Tibial artery (tissue), 4 donors: ENCODE measurements at regions not wholly inside any gene's neighbourhood (a gene's known extent, or its start where the extent isn't known, plus 50 kb on each side); places are given as distances from the start of the nearest gene placed in this dataset.

Source experiments
- DNase-seq, 2 donors: peaks; one replicate each; pipeline ENCODE4 v3.0.0-alpha.2; 2019
- H3K27ac ChIP-seq, 2 donors: fragments of 200-600 bp; sonication (generic) in 1 of 2; 1 replicate in 1 of 2; 2 replicates in 1 of 2; pipeline ENCODE4 v1.5.1; 2018 to 2019; ENCODE audit warnings: mild to moderate bottlenecking in 1 of 2
- H3K27me3 ChIP-seq, 2 donors: fragments of 200-600 bp; sonication (generic) in 1 of 2; one replicate each; pipeline versions ENCODE4 v1.5.1 to v1.6.0; 2016 to 2019
- H3K36me3 ChIP-seq, 3 donors: fragments of 200-600 bp; sonication (generic) in 2 of 3; one replicate each; pipeline ENCODE4 v1.5.1; 2016 to 2019; ENCODE audit warnings: mild to moderate bottlenecking in 2 of 3
- H3K4me1 ChIP-seq, 4 donors: fragments of 200-600 bp; sonication (generic) in 2 of 4; 1 replicate in 3 of 4; 2 replicates in 1 of 4; pipeline ENCODE4 v1.5.1; 2016 to 2019
- H3K4me3 ChIP-seq, 2 donors: fragments of 200-600 bp; sonication (generic) in 1 of 2; 1 replicate in 1 of 2; 2 replicates in 1 of 2; pipeline ENCODE4 v1.5.1; 2018 to 2019; ENCODE audit warnings: mild to moderate bottlenecking in 2 of 2
- H3K9me3 ChIP-seq, 3 donors: fragments of 200-600 bp; sonication (generic) in 1 of 3; one replicate each; pipeline ENCODE4 v1.5.1; 2016 to 2019
- CTCF ChIP-seq, 2 experiments: fragments of 200-600 bp in 1 of 2; fragments of 450-650 bp in 1 of 2; IDR thresholded peaks; one replicate each; pipeline ENCODE4 v1.5.1; 2017 to 2019; ENCODE audit warnings: antibody characterized with exemption in 2 of 2, mild to moderate bottlenecking in 1 of 2, moderate library complexity in 1 of 2
- intact Hi-C: fragments of 100-400 bp; cut with DNase I; formaldehyde crosslinking; loops from one replicate; pipeline ENCODE4 v1.15.0; 2023; ENCODE audit warnings: low total_unique reads

- Histone ChIP-seq H3K4me1 (no peaks in the 10 kb centered on the region), H3K9me3 (no peaks in the 10 kb centered on the region), H3K27me3 (no peaks in the 10 kb centered on the region), H3K4me3 (no peak overlapping the region), H3K36me3 (no peaks in the 10 kb centered on the region), H3K27ac (no peak overlapping the region)
- no peak for TF ChIP-seq CTCF (IDR thresholded peaks at IDR 0.05)
- intact Hi-C loops = no loop called here
- DNase-seq = no peak
Observed at GRCh38 chr11:104663190-104664140, 234.8 kb downstream of the CASP12 start.

DNA sequence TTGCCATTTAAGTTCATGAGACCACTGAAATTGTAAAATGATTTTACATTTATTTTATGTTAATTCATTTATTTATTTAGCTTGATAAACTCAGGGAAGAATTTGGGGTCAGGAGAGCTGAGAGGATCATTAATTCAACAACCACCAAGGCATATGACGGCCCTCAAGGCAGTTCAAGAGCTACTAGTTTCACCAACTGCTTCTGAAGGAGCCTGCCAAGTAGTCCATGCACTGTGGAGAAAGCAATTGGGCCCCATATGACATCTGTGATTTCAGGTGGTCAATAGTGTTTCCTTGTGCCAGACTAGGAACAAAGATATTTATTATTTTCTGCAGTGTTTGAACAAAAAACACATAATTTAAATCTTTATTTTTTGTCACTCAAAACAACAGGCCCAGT, 236.4 kb downstream of the CASP12 start:
- H3K9me3 ChIP-seq = no peaks in the 10 kb centered on the region
- intact Hi-C loops = no loop called here

DNA sequence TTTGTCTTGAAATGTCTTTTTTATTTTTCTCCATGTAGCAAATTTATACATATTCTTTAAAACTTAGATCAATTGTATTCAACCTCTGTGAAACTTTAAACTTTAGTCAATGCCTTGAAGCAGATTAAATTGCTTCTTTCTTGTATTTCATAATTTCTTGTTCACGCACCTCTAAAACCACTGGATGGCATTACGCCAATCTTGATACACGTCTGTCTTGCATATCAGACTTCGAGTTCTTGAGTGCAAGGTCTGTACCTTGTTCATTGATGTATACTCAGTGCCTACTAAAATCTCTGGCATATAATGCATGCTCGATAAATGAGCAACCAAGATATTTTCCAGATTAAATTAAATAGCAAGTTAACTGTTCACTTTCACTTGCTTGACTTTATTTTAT, 236.8 kb downstream of the CASP12 start:
- no peak for TF ChIP-seq CTCF (IDR thresholded peaks at IDR 0.05)
- no peaks in the 10 kb centered on the region for H3K27me3 ChIP-seq
- intact Hi-C loops = no loop called here
- H3K27ac ChIP-seq = no peak overlapping the region
- H3K36me3 ChIP-seq = no peaks in the 10 kb centered on the region
- DNase-seq = no peak
- H3K9me3 ChIP-seq = no peaks in the 10 kb centered on the region
- no peak overlapping the region for H3K4me3 ChIP-seq
- no peaks in the 10 kb centered on the region for H3K4me1 ChIP-seq

More for the DNA sequence above, 236.4 kb downstream of the CASP12 start:
- Histone ChIP-seq H3K27ac (no peak overlapping the region), H3K4me3 (no peak overlapping the region), H3K4me1 (no peaks in the 10 kb centered on the region), H3K36me3 (no peaks in the 10 kb centered on the region), H3K27me3 (no peaks in the 10 kb centered on the region)
- DNase-seq = no peak
- no peak for TF ChIP-seq CTCF (IDR thresholded peaks at IDR 0.05)

DNA sequence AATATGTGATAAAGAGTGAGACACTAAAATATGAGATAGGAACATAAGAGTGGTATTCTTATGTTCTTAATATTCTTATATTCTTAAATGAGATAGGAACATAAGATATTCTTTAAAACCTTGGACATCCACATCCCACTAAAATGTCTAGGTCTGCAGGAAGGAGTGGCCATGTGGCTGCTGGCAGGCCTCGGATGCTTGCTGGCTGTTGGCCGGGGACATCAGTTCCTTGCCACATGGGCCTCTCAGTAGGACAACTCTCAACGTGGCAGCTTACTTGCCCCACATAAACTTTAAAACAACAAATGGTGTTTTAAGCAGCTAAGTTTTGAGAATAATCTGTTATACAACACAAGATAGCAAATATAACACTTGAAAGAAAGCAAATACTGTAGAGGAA, 240.1 kb downstream of the CASP12 start:
- no peak for TF ChIP-seq CTCF (IDR thresholded peaks at IDR 0.05)
- DNase-seq = no peak
- intact Hi-C loops = no loop called here
- no peaks in the 10 kb centered on the region for H3K4me1 ChIP-seq
- no peaks in the 10 kb centered on the region for H3K27me3 ChIP-seq
- H3K9me3 ChIP-seq = no peaks in the 10 kb centered on the region
- no peak overlapping the region for H3K27ac ChIP-seq
- no peak overlapping the region for H3K4me3 ChIP-seq
- no peaks in the 10 kb centered on the region for H3K36me3 ChIP-seq

DNA sequence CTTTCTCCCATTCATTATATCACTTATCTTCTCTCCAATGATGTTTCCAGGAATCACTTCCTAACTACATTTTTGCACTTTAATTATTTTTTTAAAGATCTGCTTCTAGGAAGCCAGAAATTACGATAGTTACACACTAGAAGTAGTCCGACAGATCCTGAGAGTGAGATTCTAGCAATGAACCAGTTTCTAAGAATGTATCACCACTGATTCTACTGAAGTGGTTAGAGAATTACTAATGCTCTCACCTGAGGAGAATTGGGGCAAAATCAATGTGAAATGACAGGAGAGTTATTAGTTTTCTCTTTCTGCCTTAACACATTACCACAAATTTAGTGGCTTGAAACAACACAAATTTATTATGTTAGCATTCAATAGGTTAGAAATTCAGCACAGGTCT, 241.2 kb downstream of the CASP12 start:
- intact Hi-C loops = no loop called here
- Histone ChIP-seq H3K4me1 (no peaks in the 10 kb centered on the region), H3K36me3 (no peaks in the 10 kb centered on the region), H3K9me3 (no peaks in the 10 kb centered on the region), H3K27me3 (no peaks in the 10 kb centered on the region), H3K27ac (no peak overlapping the region), H3K4me3 (no peak overlapping the region)
- DNase-seq = no peak
- TF ChIP-seq CTCF (IDR thresholded peaks at IDR 0.05) = no peak
